Ascending aorta (tissue), 2 donors: ENCODE measurements at regions not wholly inside any gene's neighbourhood (a gene's known extent, or its start where the extent isn't known, plus 50 kb on each side); places are given as distances from the start of the nearest gene placed in this dataset.
"Not testable (repeated sequence)": the region's sequence is repeated elsewhere in the genome, so short reads cannot be mapped to it uniquely, and the experiment has no call there.

Experiments
- DNase-seq, 2 donors: peaks; one replicate each; pipeline ENCODE4 v3.0.0-alpha.2; 2019; ENCODE audit warnings: low spot score in 2 of 2
- H3K27ac ChIP-seq, 2 donors: fragments of 200-600 bp; sonication (generic); one replicate each; pipeline ENCODE4 v1.5.1; 2016 to 2017; ENCODE audit warnings: mild to moderate bottlenecking in 1 of 2
- H3K27me3 ChIP-seq: fragments of 200-600 bp; sonication (generic); one replicate; pipeline ENCODE4 v1.5.1; 2017
- H3K36me3 ChIP-seq, 2 donors: fragments of 200-600 bp; sonication (generic); one replicate each; pipeline ENCODE4 v1.5.1; 2016
- H3K4me1 ChIP-seq, 2 donors: fragments of 200-600 bp; sonication (generic); one replicate each; pipeline ENCODE4 v1.5.1; 2016 to 2017; ENCODE audit warnings: mild to moderate bottlenecking in 1 of 2
- H3K4me3 ChIP-seq, 2 donors: fragments of 200-600 bp; sonication (generic); one replicate each; pipeline ENCODE4 v1.5.1; 2016 to 2017; ENCODE audit warnings: mild to moderate bottlenecking in 1 of 2
- H3K9me3 ChIP-seq, 2 donors: fragments of 200-600 bp; sonication (generic); one replicate each; pipeline ENCODE4 v1.5.1; 2016
- CTCF ChIP-seq, 3 experiments: fragments of 200-600 bp in 2 of 3; fragments of 450-650 bp in 1 of 3; sonication (generic) in 2 of 3; IDR thresholded peaks; one replicate each; pipeline ENCODE4 v1.5.1; 2016 to 2019; ENCODE audit warnings: antibody characterized with exemption in 3 of 3, mild to moderate bottlenecking in 1 of 3, moderate library complexity in 1 of 3
- intact Hi-C: fragments of 100-400 bp; cut with DNase I; formaldehyde crosslinking; loops from one replicate; pipeline ENCODE4 v1.15.1; 2023

GRCh38 chr14:28626780-28627179, 139.8 kb upstream of the FOXG1 start:
- H3K9me3 ChIP-seq, result no peaks in the 10 kb centered on the region
- H3K27me3 ChIP-seq, result no peaks in the 10 kb centered on the region
- no peak overlapping the region for H3K4me3 ChIP-seq
- no peak overlapping the region for H3K27ac ChIP-seq
- intact Hi-C loops, result no loop called here
- no peak for TF ChIP-seq CTCF (IDR thresholded peaks at IDR 0.05)
- H3K36me3 ChIP-seq, result no peaks in the 10 kb centered on the region
- no peaks in the 10 kb centered on the region for H3K4me1 ChIP-seq
- no peak for DNase-seq

- TF ChIP-seq CTCF (IDR thresholded peaks at IDR 0.05), result no peak
- Histone ChIP-seq H3K4me1 (no peaks in the 10 kb centered on the region), H3K27me3 (no peaks in the 10 kb centered on the region), H3K27ac (no peak overlapping the region), H3K4me3 (no peak overlapping the region), H3K9me3 (no peaks in the 10 kb centered on the region), H3K36me3 (no peaks in the 10 kb centered on the region)
- no peak for DNase-seq
- intact Hi-C loops, result no loop called here
These were observed 137.1 kb upstream of the FOXG1 start for GRCh38 chr14:28629328-28630004.

GRCh38 chr14:28630100-28630499, 136.5 kb upstream of the FOXG1 start:
- Histone ChIP-seq H3K27me3 (no peaks in the 10 kb centered on the region), H3K4me3 (no peak overlapping the region), H3K36me3 (no peaks in the 10 kb centered on the region), H3K9me3 (no peaks in the 10 kb centered on the region), H3K4me1 (no peaks in the 10 kb centered on the region), H3K27ac (no peak overlapping the region)
- no peak for DNase-seq
- no peak for TF ChIP-seq CTCF (IDR thresholded peaks at IDR 0.05)
- intact Hi-C loops, result no loop called here

- no peaks in the 10 kb centered on the region for H3K36me3 ChIP-seq
- TF ChIP-seq CTCF (IDR thresholded peaks at IDR 0.05), result peak in 2 of 3 experiments; percentile 28 to 43
- no peak overlapping the region for H3K27ac ChIP-seq
- no peak for DNase-seq
- no peaks in the 10 kb centered on the region for H3K4me1 ChIP-seq
- H3K9me3 ChIP-seq, result no peaks in the 10 kb centered on the region
- no peaks in the 10 kb centered on the region for H3K27me3 ChIP-seq
- intact Hi-C loops, result no loop called here
- H3K4me3 ChIP-seq, result no peak overlapping the region
These were observed 131.2 kb upstream of the FOXG1 start for GRCh38 chr14:28635387-28635786.

GRCh38 chr14:28635816-28636215, 130.8 kb upstream of the FOXG1 start:
- intact Hi-C loops, H3K9me3 ChIP-seq, H3K4me3 ChIP-seq, H3K4me1 ChIP-seq, H3K36me3 ChIP-seq, H3K27ac ChIP-seq, DNase-seq, H3K27me3 ChIP-seq: not testable (repeated sequence)

GRCh38 chr14:28641189-28641588, 125.4 kb upstream of the FOXG1 start:
- H3K27me3 ChIP-seq, H3K9me3 ChIP-seq, intact Hi-C loops, H3K36me3 ChIP-seq, DNase-seq, H3K4me3 ChIP-seq, H3K4me1 ChIP-seq, H3K27ac ChIP-seq: not testable (repeated sequence)

- DNase-seq, result no peak
- no peak for TF ChIP-seq CTCF (IDR thresholded peaks at IDR 0.05)
- H3K4me1 ChIP-seq, result no peaks in the 10 kb centered on the region
These were observed 115.4 kb upstream of the FOXG1 start for GRCh38 chr14:28651148-28651547.

More at GRCh38 chr14:28651148-28651547, 115.4 kb upstream of the FOXG1 start:
- H3K27ac ChIP-seq, result no peak overlapping the region
- intact Hi-C loops, result no loop called here
- no peaks in the 10 kb centered on the region for H3K36me3 ChIP-seq
- no peak overlapping the region for H3K4me3 ChIP-seq
- no peaks in the 10 kb centered on the region for H3K27me3 ChIP-seq
- no peaks in the 10 kb centered on the region for H3K9me3 ChIP-seq
